Globus pallidus (tissue), 1 donor: ENCODE measurements at regions not wholly inside any gene's neighbourhood (a gene's known extent, or its start where the extent isn't known, plus 50 kb on each side); places are given as distances from the start of the nearest gene placed in this dataset.
"Not testable (repeated sequence)": the region's sequence is repeated elsewhere in the genome, so short reads cannot be mapped to it uniquely, and the experiment has no call there.

Experiments used
- DNase-seq: peaks from one replicate; pipeline ENCODE4 v3.0.0-alpha.2; 2015; ENCODE audit warnings: low spot score

DNA sequence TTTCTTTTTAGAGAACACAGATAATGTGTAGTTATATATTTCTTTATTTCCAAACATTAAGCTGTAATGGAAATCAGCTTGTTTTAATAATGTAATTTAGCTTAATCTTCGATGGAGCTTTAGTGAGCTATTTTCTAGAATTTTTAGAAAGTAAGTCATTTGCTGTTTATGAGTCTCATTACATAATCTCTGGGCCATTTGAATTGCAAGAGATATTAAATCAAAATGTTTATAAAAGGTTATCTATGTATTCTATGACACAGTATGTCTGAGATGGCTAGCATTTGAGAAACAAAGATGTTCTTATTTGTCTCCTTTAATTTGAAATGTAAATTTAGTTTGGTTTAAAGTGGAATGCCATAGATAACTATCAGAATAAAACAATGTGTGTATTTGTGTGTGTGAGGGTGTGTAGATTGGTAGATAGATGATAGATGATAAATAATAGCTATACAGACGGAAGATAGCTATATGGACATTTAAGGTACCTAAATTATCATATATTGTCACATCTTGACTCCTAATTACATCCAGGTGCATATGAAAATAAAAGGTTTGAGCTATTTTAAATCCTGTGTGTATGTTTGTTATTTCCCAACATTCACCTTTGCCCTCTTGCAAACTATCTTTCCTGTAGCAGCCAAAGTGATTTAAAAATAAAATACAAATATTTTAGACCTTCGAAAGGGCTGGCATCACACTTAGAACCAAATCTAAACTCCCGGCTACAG, 478.0 kb upstream of the KLF6 start:
- no peak for DNase-seq

DNA sequence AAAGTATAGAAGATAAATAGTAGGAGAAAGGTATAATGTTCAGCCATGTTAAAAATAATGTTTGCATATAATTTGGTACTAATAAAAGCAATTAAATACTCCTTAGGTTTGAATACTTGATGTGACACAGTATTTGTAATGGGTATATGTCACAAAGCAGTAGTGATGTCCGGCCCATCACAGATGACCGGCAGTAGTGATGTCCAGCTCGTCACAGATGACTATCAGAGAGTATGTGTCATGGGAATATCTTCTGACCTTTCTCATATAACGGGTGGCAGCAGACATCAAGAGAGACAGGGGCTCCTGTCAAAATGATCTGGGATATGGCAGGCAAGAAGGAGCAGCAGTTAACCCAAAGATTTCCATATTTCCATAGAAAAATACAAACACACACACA, 477.4 kb upstream of the KLF6 start:
- DNase-seq = no peak

DNA sequence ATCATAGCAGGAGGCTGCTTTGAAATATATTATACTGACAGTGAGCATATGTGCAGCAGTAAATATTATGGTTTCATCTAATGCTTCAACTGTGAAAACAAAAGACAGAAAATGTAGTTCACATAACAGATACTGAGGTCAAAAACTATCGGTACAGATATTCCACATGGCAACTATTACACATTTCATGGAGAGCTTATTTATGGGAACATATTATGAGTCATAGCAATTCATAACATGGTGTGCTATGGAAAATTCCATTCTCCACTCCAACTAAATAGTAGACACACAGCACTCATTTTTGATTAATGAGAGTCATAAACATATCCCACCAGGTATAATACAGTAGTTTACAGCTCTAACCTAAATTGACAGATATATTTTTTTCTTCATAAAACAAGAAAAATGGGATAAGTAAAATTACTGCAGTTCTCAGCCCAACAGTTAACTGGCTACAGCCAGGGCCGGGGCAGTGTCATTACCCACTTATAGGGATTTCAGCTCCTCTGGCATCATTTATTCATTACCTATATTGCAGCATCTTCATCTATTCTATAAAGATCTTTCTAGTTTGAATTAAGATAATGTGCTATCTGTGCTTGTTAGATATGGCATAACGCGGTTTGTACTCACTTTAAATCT, 475.6 kb upstream of the KLF6 start:
- DNase-seq = no peak

DNA sequence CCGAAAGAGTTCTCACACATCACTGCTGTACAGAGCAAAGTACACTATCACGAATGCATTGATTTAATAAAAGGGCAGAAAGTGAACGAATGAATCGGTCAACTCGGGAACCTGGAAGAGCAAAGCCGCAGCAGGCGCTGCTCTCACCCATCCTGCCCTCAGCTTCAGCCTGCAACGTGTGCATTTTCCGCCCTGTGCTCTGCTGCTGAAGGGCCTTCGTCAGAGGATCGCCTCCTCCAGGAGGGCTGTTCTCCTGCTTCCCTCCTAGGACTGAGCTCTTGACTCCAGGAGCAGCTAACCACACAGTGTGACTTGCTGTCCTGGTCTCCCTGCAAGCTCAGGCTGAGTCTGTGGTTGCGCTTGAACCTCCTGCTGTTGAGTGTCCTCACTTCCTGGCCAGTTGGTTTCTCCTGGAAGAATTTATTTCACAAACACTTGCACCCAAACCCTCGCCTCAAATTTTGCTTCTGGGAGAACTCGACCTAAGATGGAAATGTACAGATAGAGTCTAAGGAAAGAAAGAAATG, 473.0 kb upstream of the KLF6 start:
- DNase-seq = no peak

DNA sequence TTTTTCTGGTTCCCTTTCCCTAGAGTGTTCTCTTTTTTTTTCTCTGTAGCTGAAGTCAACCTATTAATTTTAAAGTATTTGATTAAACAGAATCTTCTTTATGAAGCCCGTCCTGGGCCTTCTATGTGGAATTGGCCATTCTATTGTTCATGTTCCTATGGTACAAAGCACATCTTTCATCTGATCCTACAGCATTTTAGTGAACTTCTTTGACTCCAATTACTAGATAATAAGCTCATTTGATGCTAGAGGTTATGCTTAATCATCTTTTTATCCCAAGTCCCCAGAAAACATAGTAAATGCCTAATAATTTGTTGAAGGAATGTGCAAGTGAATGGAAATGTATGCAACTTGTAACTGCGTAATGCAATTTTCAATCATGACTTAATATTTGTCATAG, 472.0 kb upstream of the KLF6 start:
- DNase-seq = no peak

DNA sequence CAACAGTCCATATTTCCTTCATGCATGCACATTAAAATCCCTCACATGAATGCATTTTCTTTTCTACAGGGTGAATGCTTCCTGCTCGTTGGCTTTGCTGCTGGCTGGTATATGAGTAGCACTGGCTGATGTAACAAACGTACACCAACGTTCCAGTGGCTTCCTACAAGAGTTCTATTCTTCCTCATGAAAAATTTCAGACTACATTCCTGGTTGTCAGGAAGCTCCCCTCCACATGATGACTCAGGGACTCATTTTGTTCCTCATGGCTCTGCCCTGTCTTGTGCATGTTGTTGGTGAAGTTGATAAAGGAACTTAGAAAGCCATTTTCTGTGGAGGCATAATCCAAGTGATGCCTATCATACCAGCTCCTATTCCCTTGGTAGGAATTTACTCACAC, 470.7 kb upstream of the KLF6 start:
- no peak for DNase-seq

DNA sequence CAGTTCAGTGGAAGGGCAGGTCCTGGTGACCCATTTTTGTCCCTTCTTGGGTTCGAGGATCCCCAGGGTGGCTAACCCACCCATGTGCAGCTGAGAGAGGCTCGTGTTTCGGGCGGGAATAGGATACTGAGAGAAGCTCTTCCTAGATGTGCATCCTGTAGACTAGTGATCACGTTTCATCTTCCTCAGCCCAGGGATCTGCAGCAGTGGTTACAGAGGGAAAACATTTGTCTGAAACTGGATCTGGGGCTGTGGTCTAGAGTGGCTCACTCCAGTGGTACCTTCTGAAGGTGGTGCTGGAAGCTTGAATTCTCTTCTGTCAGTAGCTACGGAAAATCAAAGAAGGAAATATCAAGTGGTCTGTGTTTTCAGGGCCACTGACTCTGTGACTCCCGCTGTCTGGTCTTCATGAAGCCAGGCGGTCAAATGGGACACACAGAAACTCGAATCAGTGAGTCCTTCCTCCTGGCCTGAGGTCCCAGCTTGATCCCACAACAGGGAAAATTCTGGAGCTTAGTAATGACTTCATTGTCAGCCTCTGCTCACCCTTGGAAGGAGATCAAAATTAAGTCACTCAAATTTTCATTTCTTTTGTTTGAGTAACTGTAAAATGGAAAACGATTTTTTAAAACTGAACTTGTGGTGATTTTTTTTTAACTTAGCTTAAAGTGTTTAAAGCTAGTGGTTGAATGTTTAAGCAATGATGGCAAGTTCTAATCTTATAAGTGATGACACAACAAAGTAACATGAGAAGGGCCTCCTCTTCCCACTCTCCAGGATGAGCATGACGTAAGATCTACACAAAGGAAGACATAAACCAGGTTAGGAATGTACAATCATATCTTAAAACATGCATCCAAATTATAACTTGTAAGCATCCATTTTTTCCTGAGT, 469.3 kb upstream of the KLF6 start:
- no peak for DNase-seq

DNA sequence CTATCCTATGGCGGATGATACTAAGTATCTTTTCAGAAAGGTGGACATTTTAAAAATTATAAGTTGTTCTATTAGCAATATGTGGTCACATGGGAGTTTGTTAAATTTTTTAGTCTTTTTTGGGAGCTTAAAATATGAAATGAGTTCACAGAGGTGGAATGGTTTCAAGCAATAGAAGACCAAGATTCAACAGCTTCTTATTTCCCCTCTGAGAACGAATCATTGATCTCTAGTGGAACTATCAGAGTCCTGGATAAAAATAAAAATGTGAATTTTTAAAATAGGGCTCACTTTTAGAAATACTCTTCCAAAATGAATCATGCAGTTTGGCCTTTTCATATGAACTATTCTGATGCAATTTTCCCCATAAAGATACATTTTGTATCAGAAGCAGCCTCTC, 467.7 kb upstream of the KLF6 start:
- no peak for DNase-seq

DNA sequence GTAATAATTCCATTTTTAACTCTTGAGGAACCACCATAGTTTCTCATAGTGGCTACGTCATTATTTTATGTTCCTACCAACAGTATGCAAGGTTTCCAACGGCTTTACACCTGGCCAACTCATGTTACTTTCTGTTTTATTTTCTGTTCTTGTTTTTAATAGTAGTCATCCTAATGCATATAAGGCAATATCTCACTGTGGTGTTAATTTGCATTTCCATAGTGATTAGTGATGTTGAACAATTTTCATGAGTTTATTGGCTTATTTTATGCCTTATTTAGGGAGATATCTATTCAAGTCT, 465.5 kb upstream of the KLF6 start:
- no peak for DNase-seq

DNA sequence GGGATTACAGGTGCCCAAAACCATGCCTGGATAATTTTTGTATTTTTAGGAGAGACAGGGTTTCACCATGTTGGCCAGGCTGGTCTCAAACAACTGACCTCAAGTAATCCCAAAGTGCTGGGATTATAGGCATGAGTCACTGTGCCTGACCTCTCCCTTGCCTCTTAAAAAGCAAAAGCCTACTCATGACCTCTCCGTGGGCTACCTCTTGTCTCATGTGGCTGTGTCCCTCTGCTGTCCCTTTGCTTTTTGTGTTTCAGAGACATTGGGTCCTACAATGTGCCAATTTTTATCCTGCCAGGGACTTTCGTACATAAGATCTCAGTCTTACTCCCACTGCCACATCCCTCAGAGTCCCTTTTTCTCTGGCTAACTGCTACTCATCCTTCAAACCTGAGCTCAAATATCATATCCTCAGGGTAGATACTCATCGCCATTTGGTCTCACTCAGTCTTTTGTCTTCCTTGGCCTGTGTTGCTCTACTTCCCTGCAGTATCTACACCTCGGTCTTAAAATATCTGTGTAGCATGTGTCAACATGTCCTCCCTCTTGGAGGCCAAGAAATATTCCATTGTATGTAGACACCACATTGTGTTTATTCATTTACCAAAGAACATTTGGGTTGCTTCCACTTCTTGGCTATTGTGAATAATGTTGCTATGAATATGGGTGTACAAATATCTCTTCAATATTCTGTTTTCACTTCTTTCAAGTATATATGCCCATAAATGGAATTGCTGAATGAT, 465.0 kb upstream of the KLF6 start:
- no peak for DNase-seq

DNA sequence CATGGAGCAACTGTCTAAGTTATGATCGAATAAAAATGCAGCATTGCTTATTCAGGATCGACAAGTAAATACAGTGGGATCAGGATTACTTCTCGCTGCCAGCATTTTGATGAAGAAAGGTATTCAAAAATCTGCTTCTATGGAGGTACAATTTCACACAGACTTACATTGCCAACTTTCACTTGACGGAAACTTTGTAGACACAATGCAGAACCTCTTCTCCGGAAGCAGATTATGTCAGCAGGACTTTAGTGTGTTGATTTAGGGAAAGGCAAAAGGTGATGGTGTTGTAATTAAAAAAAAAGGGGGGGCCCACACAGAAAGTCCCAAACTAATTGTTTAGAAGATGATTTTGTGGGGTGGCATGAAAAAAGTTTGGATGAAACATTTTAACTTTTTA, 462.4 kb upstream of the KLF6 start:
- DNase-seq = no peak

DNA sequence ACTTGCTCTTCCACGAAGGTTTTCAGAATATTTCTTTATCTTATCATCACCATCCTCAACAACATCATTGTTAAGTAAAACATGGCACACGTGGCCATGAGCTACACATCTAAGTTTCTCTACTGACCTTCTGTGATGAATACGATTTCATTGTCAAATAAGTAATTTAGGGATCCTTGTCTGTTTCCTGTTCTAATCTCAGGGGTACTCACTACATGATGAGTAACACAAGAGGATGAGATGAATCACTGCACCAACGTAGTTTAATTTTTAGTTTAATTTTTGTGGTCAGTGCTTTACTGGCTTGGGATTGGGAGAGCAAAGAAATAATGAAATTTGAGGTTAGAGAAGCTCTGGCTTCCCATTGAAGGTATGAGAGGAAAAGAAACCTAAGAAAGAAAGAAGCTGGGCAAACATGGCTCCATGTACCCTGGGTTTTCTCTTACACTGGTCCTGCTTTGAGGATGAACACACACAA, 461.9 kb upstream of the KLF6 start:
- no peak for DNase-seq

DNA sequence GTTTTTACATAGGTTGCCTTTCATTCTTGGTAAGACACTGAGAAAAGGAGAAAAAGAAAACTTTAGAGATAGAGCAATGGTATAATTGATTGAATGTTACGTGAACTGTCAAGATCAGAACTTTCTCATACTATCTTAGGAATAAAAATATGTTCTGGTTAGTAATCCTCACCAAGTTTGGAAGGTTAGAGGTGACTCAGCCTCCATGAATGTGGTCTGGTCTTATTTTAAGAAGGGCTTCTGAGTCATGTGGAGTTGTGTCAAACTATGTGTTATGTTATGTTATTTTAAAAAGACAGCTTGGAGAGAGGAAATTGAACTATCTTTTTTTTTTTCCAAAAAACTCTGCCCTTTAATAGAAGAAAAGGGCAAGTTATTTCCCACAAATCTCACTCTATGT, 458.6 kb upstream of the KLF6 start:
- DNase-seq = no peak

DNA sequence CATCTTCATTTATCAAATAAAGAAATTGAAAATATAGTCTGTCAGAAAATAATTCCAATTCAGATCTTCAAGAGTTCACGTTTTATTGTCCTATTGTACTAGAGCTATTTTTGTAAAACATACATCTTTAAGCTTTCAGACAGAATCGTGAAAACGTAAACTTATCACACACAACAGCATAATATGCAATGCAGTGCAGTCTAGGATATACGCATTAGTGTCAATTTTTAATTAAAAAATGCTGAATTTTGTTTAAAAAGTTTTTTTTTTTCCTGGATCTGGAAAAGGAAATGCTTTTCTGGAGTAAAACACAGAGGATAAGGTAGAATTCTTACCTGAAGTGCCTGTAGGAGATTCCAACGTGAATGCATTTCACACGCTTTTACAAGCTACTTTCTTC, 458.2 kb upstream of the KLF6 start:
- DNase-seq = no peak

DNA sequence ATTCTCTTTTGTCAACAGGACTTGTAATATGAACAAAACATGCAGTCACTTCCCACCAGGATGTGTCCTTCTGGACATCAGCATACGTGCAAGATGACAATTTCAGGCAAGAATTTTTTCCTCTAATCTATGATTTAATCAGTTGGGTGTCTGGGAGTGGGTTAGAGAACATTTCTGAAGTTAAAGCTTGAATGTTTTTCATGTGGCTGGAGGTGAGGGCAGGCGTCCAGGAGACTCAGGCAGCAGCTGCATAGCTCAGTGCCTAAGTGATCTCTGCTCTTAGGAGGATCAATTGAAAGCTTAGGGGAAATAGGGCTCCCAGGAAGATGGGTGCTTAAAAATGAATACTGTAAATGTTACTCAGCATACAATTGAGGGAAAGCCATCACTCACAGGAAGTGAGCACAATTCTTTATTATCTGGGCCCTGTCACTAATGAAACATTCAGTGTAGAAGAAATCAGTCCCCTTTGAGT, 457.6 kb upstream of the KLF6 start:
- no peak for DNase-seq

DNA sequence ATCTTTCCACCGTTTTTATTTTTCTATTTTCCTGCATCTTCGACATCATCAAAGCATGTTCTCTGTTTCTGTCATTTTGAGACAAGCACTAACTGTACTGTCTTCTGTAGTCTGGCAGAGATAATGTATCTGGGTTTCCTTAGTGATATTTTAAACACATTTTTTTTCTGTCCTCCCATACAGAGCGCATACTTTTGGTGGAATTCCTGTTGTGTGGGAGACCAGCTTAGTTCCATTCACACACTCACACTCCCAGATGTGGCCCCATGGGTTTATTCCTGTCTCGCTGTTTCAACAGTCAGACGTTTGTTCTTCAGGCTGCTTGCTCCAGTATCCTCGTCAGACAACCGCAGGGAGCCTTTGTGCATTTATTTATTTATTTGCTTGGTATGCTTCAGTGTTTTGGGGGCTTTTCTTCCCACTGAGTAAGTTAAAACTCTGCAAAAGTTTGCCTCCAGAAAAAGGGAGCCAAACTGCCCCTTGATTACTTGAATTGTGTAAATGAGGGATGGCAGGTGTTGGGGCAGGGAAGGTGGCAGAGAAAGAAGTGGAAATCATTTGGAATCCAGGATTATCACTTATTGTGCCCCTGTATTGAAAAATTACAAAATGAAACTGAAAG, 456.8 kb upstream of the KLF6 start:
- DNase-seq = peak; percentile 5

DNA sequence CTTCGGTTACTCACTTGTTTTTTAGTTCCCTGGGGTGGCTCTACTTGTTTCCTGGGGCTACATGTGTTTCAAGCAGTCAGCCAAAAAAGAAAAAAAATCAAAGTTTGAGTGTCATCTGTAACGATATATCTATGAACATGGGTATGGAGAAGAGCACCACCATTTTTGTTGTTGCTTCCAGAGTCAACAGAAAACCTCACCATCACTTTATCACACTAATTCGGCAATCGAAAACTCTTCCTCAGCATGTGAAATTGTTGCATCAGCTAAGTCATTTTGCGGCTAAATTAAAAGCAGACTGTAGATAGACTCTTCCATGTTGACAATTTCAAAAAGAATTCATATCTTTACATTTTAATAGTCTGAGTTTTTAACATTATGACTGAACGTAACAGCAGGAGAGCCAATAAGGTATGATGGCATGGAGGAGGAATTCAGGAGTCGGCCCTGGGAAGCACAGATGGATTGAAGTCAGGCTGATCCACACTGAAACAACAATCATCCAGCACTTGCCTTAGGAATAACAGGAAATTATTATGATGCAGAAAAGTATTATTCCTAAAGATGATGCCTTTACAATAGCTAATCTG, 455.7 kb upstream of the KLF6 start:
- DNase-seq = no peak

DNA sequence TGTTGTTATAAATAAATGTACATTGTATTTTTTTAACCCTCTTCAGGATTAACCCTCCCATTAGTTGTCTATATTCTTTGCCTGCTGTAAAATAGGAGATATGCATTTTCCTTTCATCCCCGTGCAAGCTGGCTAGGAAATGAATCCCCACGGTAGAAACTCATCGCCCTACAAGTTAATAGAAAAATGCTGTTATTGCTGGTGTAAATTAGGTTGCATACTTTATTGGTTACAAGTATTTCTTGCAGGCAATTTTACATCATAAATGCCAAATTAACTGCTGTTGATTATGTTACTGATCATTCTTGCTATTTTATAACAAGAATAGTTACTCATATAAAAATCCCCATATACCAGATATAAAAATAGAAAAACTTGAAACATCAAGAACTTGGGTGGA, 454.2 kb upstream of the KLF6 start:
- DNase-seq = no peak

DNA sequence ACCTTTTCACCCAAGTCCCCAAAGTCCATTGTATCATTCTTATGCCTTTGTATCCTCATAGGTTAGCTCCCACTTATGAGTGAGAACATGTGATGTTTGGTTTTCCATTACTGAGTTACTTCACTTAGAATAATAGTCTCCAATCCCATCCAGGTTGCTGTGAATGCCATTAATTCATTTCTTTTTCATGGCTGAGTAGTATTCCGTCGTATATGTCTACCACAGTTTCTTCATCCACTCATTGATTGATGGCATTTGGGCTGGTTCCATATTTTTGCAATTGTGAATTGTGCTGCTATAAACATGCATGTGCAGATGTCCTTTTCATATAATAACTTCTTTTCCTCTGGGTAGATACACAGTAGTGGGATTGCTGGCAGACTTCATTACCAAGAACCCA, 451.9 kb upstream of the KLF6 start:
- not testable (repeated sequence) for DNase-seq

DNA sequence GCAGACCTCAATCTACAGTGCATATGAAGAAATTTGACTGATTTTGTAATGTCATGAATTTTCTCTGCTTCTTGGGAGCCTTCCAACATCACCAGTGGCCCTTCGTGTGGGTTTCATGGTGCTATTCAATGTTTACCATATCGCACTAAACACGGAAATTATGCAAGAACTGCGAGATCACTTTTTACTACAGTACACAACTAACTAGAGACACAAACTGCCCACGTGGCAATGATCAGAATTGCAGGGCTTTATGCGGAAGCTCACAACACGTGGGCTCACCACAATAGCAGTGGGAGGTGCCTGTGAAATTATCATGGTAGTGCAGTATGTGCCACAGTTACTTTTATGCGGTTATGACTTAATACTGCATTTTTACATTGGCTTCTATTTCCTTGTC, 449.7 kb upstream of the KLF6 start:
- no peak for DNase-seq

DNA sequence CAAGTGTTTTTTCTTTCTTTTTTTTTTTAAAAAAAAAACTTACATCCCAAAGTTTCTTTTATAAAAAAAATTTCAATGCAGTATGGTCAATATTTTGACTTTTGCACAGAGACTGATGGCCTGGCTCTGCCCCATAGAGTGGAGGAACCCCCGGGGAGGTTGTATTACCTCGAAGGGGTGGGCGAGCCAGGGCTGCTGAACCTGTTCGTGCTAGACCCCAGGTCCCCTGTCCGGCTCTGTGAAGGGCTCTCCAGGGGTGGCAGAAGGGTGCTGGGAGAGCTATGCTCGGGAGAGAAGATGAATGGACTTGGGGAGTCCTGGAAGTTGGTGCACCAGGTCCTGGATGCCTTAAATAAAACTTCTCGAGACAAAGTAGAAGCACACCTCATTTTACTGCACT, 446.4 kb upstream of the KLF6 start:
- DNase-seq = no peak
